NAMALWA (cell line): ENCODE measurements at regions not wholly inside any gene's neighbourhood (a gene's known extent, or its start where the extent isn't known, plus 50 kb on each side); places are given as distances from the start of the nearest gene placed in this dataset.

Source experiments
- DNase-seq: peaks from one replicate; pipeline ENCODE4 v3.0.0-alpha.2; 2015; ENCODE audit warnings: low spot score

DNA sequence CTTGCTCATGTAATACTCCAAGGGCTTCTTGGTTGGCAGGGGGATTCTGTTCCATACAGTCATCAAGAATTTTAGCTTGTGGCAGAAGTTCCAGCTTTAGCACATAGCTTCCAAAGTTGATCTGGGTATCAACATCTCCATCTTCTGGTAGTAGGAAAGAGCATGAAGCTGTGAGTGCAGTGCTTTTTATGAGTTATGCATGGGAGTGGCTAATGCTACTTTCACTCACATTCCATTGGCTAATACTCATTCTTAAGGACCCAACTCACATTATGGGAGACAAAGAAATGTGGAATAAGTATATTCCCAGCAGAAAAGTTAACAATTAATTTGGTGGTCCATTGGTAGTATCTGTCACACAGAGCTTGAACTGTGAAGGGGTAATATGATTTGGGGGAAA lies 194.2 kb upstream of the CHD1 start:
- no peak for DNase-seq

DNA sequence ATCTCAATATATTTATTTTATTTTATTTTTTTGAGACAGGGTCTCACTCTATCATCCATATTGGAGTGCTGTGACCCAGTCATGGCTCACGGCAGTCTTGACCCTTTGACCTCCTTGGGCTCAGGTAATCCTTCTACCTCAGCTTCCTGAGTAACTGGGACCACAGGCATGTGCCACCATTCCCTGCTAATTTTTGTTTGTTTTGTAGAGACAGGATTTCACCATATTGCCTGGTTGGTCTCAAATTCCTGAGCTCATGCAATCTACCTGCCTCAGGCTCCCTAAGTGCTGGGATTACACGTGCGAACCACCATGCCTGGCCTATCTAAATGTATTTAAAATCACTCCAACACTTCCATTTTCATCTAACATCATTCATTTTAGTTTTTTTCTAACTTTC lies 190.5 kb upstream of the CHD1 start:
- no peak for DNase-seq

GRCh38 chr5:99116526-99116925 lies 187.7 kb upstream of the CHD1 start:
- no peak for DNase-seq

- DNase-seq: no peak
Measured at GRCh38 chr5:99109894-99110293, 181.1 kb upstream of the CHD1 start.

GRCh38 chr5:99105216-99105615 lies 176.4 kb upstream of the CHD1 start:
- no peak for DNase-seq

GRCh38 chr5:99104538-99105132 lies 175.8 kb upstream of the CHD1 start:
- DNase-seq: peak; percentile 44

- DNase-seq: no peak
Measured at GRCh38 chr5:99102073-99102697, 173.4 kb upstream of the CHD1 start.

- no peak for DNase-seq
Measured at GRCh38 chr5:99099691-99100090, 170.9 kb upstream of the CHD1 start.

GRCh38 chr5:99089822-99090549 lies 161.2 kb upstream of the CHD1 start:
- no peak for DNase-seq

DNA sequence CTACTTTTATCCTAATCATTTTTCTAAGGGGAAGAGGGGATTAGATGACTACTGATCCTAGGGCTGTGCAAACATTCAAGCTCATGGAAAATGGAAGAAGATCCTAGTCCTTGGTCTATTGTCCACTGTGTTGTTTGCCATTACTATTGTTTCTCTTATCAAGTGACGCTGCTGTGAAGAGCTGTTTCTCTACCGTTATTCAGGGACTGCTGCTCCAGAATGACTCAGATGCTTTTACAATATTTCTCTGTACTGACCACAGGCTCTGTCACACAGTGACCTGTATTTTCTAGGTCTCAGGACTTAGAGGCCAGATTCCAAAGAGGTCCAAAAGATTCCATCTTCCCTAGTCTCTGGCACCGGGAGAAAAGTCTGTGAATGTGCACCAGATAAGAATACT lies 159.5 kb upstream of the CHD1 start:
- DNase-seq: no peak

GRCh38 chr5:99083197-99083596 lies 154.4 kb upstream of the CHD1 start:
- no peak for DNase-seq

GRCh38 chr5:99081711-99082110 lies 152.9 kb upstream of the CHD1 start:
- DNase-seq: no peak

DNA sequence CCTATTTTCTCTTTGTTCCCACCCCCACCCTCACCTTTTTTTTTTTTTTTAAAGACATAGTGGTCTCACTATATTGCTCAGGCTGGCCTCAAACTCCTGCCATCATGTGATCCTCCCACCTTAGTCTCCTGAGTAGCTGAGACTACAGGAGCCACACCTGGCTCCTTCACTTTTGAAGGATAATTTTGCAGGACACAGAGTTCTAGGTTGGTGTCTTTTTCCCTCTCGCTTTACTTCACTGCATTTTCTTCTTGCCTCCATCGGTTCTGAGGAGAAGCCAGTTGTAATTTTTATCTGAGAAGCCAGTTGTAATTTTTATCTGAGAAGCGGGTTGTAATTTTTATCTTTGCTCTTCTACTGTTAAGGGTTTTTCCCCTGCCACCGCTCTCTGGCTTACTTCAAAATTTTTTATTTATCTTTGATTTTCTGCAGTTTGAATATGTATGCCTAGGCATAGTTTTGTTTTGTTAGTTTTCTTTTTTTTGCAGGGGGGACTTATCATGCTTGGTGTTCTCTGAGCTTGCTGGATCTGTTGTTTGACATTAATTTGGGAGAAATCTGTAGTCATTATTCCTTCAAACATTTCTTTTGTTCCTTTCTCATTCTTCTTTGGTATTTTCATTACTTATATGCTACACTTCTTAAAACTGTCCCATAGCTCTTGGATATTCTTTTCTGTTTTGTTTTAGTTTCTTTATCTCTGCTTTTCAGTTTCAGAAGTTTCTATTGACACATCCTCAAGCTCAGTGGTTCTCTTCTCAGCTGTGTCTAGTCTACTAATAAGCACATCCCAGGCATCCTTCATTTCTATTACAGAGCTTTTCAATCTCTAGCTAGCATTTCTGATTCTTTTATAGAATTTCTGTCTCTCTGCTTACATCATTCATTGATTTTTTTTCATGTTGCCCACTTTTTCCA lies 148.2 kb upstream of the CHD1 start:
- no peak for DNase-seq

DNA sequence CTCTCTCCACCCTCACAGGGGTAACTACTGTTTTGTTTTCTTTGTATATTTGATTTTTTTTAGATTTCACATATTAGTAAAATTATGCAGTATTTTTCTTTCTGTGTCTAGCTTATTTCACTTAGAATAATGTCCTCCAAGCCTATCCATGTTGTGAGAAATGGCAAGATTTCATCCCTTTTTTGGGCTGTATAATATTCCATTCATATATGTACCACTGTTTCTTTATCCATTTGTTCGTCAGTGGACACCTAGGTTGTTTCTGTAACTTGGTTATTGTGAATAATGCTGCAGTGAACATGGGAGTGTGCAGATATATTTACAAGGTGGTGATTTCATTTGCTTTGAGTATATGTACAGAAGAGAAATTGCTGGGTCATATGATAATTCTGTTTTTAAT lies 144.0 kb upstream of the CHD1 start:
- DNase-seq: no peak

- no peak for DNase-seq
Measured at GRCh38 chr5:99070822-99071221, 142.0 kb upstream of the CHD1 start.

DNA sequence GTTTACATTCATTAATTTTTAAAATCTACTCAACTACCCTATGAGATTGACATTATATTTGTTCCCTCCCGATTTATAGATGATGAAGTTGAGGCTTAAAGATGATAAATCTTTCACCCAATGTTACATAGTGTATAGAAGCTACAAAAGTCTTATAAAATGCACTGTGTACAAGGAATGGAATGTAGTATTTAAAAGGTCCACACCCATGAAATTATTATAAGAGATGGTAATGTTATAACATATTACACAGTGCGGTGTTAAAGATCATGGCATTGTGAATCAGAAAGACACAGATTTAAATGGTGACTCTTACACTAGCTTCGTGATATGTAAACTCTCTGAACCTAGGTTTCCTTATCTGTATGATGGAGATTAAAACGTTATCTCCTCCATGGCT lies 141.6 kb upstream of the CHD1 start:
- no peak for DNase-seq

DNA sequence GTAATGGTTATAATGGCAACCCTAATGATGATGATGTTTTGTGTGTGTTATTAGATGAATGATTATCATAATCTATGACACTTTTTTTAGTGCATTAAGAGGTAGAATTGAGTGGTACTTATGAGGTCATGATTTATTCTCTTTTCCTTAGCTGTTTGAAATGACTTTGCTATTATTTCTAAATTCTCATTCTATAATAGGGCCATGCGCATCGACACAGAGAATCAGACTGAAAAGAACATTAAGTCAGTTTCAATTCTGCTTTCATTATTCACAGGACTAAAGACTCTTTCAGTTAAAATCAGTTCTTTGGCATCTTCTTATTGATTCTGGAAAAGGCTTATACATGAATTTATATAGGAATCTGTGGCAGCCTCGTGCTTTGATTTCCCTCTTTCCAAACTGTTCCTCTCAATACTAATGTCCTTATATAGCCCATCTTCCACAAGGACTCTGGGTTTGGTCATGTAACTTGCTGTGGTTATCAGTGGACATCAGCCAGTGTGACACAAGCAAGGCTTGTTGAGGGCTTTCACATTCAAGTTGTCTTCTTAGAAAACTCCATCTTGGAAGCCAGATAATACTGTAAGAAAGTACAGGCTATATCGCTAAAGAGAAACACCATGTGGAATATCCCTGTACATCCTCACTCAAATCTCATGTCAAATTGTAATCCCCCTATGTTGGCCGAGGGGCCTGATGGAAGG lies 140.3 kb upstream of the CHD1 start:
- DNase-seq: no peak

DNA sequence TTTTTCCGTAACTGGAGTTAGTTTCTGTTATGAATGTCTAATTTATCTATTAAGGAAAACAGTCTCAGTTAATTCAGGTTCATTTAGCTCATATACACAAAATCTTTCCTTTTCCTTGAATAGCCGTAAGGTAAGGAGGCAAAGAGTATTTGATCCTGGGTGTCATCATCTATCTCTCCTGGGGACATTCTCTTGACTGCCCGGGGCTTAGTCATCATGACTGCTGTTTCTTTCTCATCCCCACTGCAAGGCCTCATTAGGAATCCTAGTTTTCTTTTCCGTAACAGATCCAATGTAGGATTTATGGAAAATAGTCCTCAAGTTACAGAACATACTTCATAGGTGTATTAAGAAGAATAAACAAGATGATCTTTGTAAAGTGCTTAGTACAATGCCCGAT lies 134.9 kb upstream of the CHD1 start:
- DNase-seq: no peak

GRCh38 chr5:99061711-99062110 lies 132.9 kb upstream of the CHD1 start:
- no peak for DNase-seq

- no peak for DNase-seq
Measured at GRCh38 chr5:99061299-99061698, 132.5 kb upstream of the CHD1 start.

DNA sequence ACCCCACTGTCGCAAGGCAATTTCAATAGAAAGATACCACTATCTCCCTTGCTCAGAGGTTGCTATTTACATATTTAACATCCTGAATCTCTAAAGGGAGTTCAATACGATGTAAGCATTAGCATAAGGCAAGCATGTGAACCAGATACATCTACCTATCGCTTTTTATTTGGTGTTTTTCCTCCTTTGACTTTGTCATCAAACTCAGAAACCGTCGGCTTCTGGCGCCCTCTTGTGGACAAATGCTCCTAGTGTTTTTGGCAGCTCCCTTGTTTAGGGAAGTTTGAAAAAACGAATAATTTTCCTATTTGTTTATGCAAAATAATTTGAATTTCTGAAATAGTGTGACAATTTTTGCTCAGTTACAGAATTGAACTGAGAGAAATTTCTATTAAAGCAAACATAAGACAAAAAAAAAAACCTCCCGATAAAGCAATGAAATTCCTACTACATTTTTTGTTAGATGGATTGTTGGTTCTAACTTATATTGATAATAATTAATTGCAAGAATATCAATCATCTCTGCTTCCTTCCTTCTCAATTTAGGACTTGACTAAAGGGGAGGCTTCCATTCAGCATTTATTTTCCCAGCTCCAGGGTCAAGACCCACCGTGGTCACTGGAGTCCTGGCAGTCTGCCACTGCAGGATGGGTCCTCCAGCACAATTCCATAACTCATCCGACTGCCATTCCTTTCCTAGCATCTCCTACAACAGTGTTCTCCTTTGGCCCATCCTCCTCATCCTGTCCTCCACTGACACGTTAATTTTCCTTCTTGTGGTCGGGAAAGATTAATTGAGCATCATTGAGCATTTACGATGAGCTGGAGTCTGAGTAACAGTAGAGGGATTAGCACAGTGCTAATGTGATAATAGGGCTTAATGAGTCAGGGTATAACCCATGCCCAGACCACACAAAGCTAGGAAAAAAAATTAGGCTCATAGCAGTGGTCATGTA lies 131.8 kb upstream of the CHD1 start:
- DNase-seq: peak; percentile 89
